ENCODE measurements at regions not wholly inside any gene's neighbourhood (a gene's known extent, or its start where the extent isn't known, plus 50 kb on each side); places are given as distances from the start of the nearest gene placed in this dataset.
"Not testable (repeated sequence)": the region's sequence is repeated elsewhere in the genome, so short reads cannot be mapped to it uniquely, and the experiment has no call there.

GRCh38 chr5:155783791-155784190 lies 543.2 kb upstream of the SGCD start:
- DNase-seq, result no peak

GRCh38 chr5:155786108-155786507 lies 540.9 kb upstream of the SGCD start:
- DNase-seq, result no peak

- DNase-seq, result no peak
These were observed 534.1 kb upstream of the SGCD start for GRCh38 chr5:155792873-155793272.

- no peak for DNase-seq
These were observed 532.2 kb upstream of the SGCD start for GRCh38 chr5:155794795-155795194.

GRCh38 chr5:155799308-155799707 lies 527.7 kb upstream of the SGCD start:
- no peak for DNase-seq

- DNase-seq, result no peak
These were observed 518.9 kb upstream of the SGCD start for GRCh38 chr5:155807884-155808576.

- DNase-seq, result no peak
These were observed 511.7 kb upstream of the SGCD start for GRCh38 chr5:155815248-155815647.

GRCh38 chr5:155822177-155822576 lies 504.8 kb upstream of the SGCD start:
- DNase-seq, result no peak

GRCh38 chr5:155826611-155827507 lies 500.1 kb upstream of the SGCD start:
- DNase-seq, result no peak

- DNase-seq, result not testable (repeated sequence)
These were observed 499.5 kb upstream of the SGCD start for GRCh38 chr5:155827508-155827815.

- no peak for DNase-seq
These were observed 499.0 kb upstream of the SGCD start for GRCh38 chr5:155827949-155828348.

GRCh38 chr5:155831491-155831890 lies 495.5 kb upstream of the SGCD start:
- no peak for DNase-seq

GRCh38 chr5:155833287-155833686 lies 493.7 kb upstream of the SGCD start:
- no peak for DNase-seq

- DNase-seq, result no peak
These were observed 492.5 kb upstream of the SGCD start for GRCh38 chr5:155834271-155834975.

GRCh38 chr5:155836089-155836803 lies 490.7 kb upstream of the SGCD start:
- no peak for DNase-seq

GRCh38 chr5:155838394-155838793 lies 488.6 kb upstream of the SGCD start:
- no peak for DNase-seq

GRCh38 chr5:155839251-155840037 lies 487.5 kb upstream of the SGCD start:
- DNase-seq, result no peak

GRCh38 chr5:155844542-155844941 lies 482.4 kb upstream of the SGCD start:
- no peak for DNase-seq

GRCh38 chr5:155850370-155850769 lies 476.6 kb upstream of the SGCD start:
- DNase-seq, result no peak

GRCh38 chr5:155866971-155867370 lies 460.0 kb upstream of the SGCD start:
- no peak for DNase-seq

GRCh38 chr5:155867522-155868088 lies 459.4 kb upstream of the SGCD start:
- no peak for DNase-seq

GRCh38 chr5:155870636-155871035 lies 456.3 kb upstream of the SGCD start:
- DNase-seq, result no peak
